ENCODE measurements at regions not wholly inside any gene's neighbourhood (a gene's known extent, or its start where the extent isn't known, plus 50 kb on each side); places are given as distances from the start of the nearest gene placed in this dataset.
"Not testable (repeated sequence)": the region's sequence is repeated elsewhere in the genome, so short reads cannot be mapped to it uniquely, and the experiment has no call there.

GRCh38 chr18:77397617-77398016 is 148.0 kb downstream of the GALR1 start:
- in situ Hi-C loops (cut with HindIII; ENCODE audit: low sequenced_read_pairs): no loop called here
- no peak for DNase-seq (ENCODE audit: low read depth, low spot score)
- no peak overlapping the region for H3K4me3 ChIP-seq (ENCODE audit: low read depth, low read length)
- TF ChIP-seq, protein P1, sequence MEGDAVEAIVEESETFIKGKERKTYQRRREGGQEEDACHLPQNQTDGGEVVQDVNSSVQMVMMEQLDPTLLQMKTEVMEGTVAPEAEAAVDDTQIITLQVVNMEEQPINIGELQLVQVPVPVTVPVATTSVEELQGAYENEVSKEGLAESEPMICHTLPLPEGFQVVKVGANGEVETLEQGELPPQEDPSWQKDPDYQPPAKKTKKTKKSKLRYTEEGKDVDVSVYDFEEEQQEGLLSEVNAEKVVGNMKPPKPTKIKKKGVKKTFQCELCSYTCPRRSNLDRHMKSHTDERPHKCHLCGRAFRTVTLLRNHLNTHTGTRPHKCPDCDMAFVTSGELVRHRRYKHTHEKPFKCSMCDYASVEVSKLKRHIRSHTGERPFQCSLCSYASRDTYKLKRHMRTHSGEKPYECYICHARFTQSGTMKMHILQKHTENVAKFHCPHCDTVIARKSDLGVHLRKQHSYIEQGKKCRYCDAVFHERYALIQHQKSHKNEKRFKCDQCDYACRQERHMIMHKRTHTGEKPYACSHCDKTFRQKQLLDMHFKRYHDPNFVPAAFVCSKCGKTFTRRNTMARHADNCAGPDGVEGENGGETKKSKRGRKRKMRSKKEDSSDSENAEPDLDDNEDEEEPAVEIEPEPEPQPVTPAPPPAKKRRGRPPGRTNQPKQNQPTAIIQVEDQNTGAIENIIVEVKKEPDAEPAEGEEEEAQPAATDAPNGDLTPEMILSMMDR (IDR thresholded peaks at IDR 0.05; ENCODE audit: low read depth, low read length): no peak

GRCh38 chr18:77400561-77400960 is 150.9 kb downstream of the GALR1 start:
- in situ Hi-C loops (cut with HindIII; ENCODE audit: low sequenced_read_pairs): no loop called here
- DNase-seq (ENCODE audit: low read depth, low spot score): no peak
- TF ChIP-seq, protein P1 (IDR thresholded peaks at IDR 0.05; ENCODE audit: low read depth, low read length): no peak
- no peak overlapping the region for H3K4me3 ChIP-seq (ENCODE audit: low read depth, low read length)

GRCh38 chr18:77401173-77401572 is 151.5 kb downstream of the GALR1 start:
- TF ChIP-seq, protein P1 (IDR thresholded peaks at IDR 0.05; ENCODE audit: low read depth, low read length): no peak
- no peak overlapping the region for H3K4me3 ChIP-seq (ENCODE audit: low read depth, low read length)
- in situ Hi-C loops (cut with HindIII; ENCODE audit: low sequenced_read_pairs): no loop called here
- DNase-seq (ENCODE audit: low read depth, low spot score): no peak

DNA sequence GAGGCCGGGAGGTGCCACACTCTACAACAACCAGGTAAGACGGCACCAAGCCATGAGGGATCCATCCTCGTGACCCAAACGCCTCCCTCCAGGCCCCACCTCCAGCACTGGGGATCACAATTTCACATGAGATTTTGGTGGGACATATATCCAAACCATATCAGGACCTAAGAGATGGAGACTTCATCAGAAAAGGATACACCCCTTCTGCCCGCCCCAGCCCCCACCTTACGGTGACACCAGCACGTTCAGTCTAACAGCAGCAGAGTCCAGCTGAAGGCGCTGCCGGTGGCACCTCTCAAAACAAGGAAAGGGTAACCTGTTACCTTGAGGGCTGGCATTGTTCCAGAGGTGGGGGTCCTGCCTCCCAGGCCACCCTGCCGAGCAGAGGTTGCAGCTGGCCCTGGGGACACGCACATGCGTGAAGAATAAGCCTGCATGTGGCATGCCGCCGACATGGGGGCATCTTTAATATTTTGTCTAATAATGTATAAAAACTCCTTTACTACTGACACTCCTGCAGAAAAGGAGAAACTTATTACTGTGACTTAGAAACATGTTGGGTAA is 154.4 kb downstream of the GALR1 start:
- no peak overlapping the region for H3K4me3 ChIP-seq (ENCODE audit: low read depth, low read length)
- TF ChIP-seq, protein P1 (IDR thresholded peaks at IDR 0.05; ENCODE audit: low read depth, low read length): no peak
- in situ Hi-C loops (cut with HindIII; ENCODE audit: low sequenced_read_pairs): no loop called here
- DNase-seq (ENCODE audit: low read depth, low spot score): no peak

DNA sequence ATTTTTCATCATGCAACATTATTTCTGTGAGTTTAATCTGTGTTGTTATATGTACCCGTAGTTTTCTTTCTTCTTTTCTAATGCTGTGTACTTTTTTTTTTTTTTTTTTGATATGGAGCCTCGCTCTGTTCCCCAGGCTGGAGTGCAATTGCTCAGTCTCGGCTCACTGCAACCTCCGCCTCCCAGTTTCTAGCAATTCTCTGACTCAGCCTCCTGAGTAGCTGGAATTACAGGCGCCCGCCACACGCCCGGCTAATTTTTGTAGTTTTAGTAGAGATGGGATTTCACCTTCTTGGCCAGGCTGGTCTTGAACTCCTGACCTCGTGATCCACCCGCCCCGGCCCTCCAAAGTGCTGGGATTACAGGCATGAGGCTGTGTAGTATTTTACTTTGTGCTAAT is 155.4 kb downstream of the GALR1 start:
- H3K4me3 ChIP-seq (ENCODE audit: low read depth, low read length): no peak overlapping the region
- in situ Hi-C loops (cut with HindIII; ENCODE audit: low sequenced_read_pairs): no loop called here
- TF ChIP-seq, protein P1 (IDR thresholded peaks at IDR 0.05; ENCODE audit: low read depth, low read length): no peak
- no peak for DNase-seq (ENCODE audit: low read depth, low spot score)

DNA sequence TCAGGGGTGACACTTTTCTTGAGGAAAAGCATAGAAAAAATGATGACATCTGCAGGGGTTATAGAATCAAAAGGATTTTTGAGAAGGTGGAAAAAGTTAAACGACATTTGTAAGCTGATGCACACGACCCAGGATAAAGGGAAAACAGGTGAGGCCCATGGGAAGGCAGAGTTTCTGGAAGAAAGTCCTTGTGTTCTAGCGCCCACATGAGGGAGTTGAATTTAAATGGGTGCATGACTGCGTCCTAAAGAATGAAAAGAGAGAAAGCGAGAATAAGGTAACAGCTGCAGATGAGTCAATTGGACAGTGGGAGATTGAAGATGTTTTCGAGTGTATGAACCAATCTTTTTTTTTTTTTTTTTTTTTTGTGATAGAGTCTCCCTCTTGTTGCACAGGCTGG is 158.1 kb downstream of the GALR1 start:
- TF ChIP-seq, protein P1 (IDR thresholded peaks at IDR 0.05; ENCODE audit: low read depth, low read length): no peak
- DNase-seq (ENCODE audit: low read depth, low spot score): no peak
- in situ Hi-C loops (cut with HindIII; ENCODE audit: low sequenced_read_pairs): no loop called here
- H3K4me3 ChIP-seq (ENCODE audit: low read depth, low read length): no peak overlapping the region

DNA sequence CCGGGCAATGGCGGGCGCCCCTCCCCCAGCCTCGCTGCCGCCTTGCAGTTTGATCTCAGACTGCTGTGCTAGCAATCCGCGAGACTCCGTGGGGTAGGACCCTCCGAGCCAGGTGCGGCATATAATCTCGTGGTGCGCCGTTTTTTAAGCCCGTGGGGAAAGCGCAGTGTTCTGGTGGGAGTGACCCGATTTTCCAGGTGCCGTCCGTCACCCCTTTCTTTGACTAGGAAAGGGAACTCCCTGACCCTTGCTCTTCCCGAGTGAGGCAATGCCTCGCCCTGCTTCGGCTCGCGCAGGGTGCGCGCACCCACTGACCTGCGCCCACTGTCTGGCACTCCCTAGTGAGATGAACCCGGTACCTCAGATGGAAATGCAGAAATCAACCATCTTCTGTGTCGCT is 171.9 kb downstream of the GALR1 start:
- DNase-seq (ENCODE audit: low read depth, low spot score); H3K4me3 ChIP-seq (ENCODE audit: low read depth, low read length); in situ Hi-C loops (cut with HindIII; ENCODE audit: low sequenced_read_pairs): not testable (repeated sequence)

All from astrocyte of the spinal cord (primary cell).